ENCODE measurements at regions not wholly inside any gene's neighbourhood (a gene's known extent, or its start where the extent isn't known, plus 50 kb on each side); places are given as distances from the start of the nearest gene placed in this dataset.

DNA sequence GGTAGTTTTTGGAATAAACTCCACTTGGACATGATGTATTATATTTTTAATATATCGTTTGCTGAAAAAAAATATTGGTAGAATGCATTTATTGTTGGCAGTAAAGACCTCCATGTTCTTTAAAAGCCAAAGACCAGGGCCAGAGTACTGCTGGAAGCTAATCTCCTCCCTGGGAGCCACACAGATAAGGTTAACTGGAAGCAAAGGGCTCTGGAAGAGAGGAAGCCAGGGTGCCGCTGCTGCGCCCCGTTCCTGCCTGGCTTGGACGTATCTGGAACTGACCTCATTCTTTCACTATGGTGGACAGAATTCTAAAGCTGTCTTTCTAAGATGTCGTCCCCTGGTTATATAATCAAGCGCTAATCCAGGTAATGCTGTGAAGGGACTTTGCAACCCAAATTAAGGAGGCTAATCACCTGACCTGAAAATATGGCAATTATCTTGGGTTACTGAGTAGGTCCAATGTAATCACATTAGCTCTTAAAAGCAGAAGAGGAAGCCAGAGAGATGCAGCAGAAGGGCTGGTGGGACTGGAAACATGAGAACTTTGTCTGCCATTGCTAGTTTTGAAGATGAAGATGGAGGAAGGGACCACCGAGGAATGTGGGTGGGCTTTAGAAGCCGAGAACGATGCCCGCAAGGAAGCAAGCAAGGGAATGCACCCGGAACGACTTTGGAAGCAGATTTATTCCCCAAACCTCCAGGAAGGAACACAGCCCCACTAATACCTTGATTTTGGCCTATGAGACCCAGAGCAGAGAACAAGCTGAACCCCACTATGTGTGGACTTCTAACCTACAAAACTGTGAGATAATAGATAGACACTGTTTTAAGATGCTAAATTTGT, 167.7 kb upstream of the KCNJ15 start:
- TF ChIP-seq CTCF (IDR thresholded peaks at IDR 0.05) (no peak), POLR2A (IDR thresholded peaks at IDR 0.05) (no peak)
